H9 (cell line): ENCODE measurements at regions not wholly inside any gene's neighbourhood (a gene's known extent, or its start where the extent isn't known, plus 50 kb on each side); places are given as distances from the start of the nearest gene placed in this dataset.

Experiments
- DNase-seq: peaks from one replicate; pipeline ENCODE4 v3.0.0-alpha.2; 2017
- H2AFZ ChIP-seq: one replicate; pipeline ENCODE4 v1.6.1; 2013; ENCODE audit warnings: mild to moderate bottlenecking, low read length, control low read depth, moderate library complexity
- H2AK5ac ChIP-seq: 2 replicates; pipeline ENCODE4 v1.6.1; 2013; ENCODE audit warnings: low read length, control low read depth, mixed read lengths; ENCODE audit not compliant: insufficient read length
- H2BK120ac ChIP-seq: one replicate; pipeline ENCODE4 v1.6.1; 2013; ENCODE audit warnings: low read depth, mild to moderate bottlenecking, low read length, control low read depth, inconsistent platforms; ENCODE audit not compliant: poor library complexity, severe bottlenecking
- H2BK12ac ChIP-seq: 2 replicates; pipeline ENCODE4 v1.6.1; 2013; ENCODE audit warnings: low read length, control low read depth, mixed read lengths, low read depth; ENCODE audit not compliant: insufficient read length
- H2BK15ac ChIP-seq: 2 replicates; pipeline ENCODE4 v1.6.1; 2013; ENCODE audit warnings: low read depth, low read length, control low read depth
- H2BK20ac ChIP-seq: one replicate; pipeline ENCODE4 v1.6.1; 2013; ENCODE audit warnings: low read depth, mild to moderate bottlenecking, low read length, control low read depth, inconsistent platforms; ENCODE audit not compliant: poor library complexity, severe bottlenecking
- H2BK5ac ChIP-seq: 2 replicates; pipeline ENCODE4 v1.6.1; 2013; ENCODE audit warnings: low read length, control low read depth, mixed read lengths; ENCODE audit not compliant: insufficient read length
- H3K14ac ChIP-seq: 2 replicates; pipeline ENCODE4 v1.6.1; 2013; ENCODE audit warnings: low read length, control low read depth; ENCODE audit not compliant: insufficient read depth
- H3K18ac ChIP-seq: 2 replicates; pipeline ENCODE4 v1.6.1; 2013; ENCODE audit warnings: low read depth, mild to moderate bottlenecking, mixed read lengths, low read length, control low read depth; ENCODE audit not compliant: insufficient read length
- H3K23ac ChIP-seq: 2 replicates; pipeline ENCODE4 v1.6.1; 2013; ENCODE audit warnings: low read length, control low read depth, mixed read lengths, low read depth; ENCODE audit not compliant: insufficient read length
- H3K23me2 ChIP-seq: 2 replicates; pipeline ENCODE4 v1.6.1; 2013; ENCODE audit warnings: low read depth, mild to moderate bottlenecking, mixed read lengths, low read length, control low read depth; ENCODE audit not compliant: insufficient read length, poor library complexity, severe bottlenecking
- H3K27ac ChIP-seq: 2 replicates; pipeline ENCODE4 v1.5.1; 2013; ENCODE audit warnings: low read length, control low read depth, mixed read lengths, low read depth; ENCODE audit not compliant: insufficient read length
- H3K27me3 ChIP-seq: 2 replicates; pipeline ENCODE4 v1.6.1; 2013; ENCODE audit warnings: low read length, control low read depth, inconsistent platforms; ENCODE audit not compliant: insufficient read depth
- H3K4ac ChIP-seq: 2 replicates; pipeline ENCODE4 v1.6.1; 2013; ENCODE audit warnings: low read depth, mild to moderate bottlenecking, control low read depth, inconsistent platforms, low read length, moderate library complexity
- H3K4me1 ChIP-seq: 2 replicates; pipeline ENCODE4 v1.6.1; 2013; ENCODE audit warnings: low read length, control low read depth, inconsistent platforms; ENCODE audit not compliant: insufficient read depth
- H3K4me2 ChIP-seq: 2 replicates; pipeline ENCODE4 v1.6.1; 2013; ENCODE audit warnings: low read length, control low read depth, mixed read lengths; ENCODE audit not compliant: insufficient read length, insufficient read depth
- H3K56ac ChIP-seq: 2 replicates; pipeline ENCODE4 v1.6.1; 2013; ENCODE audit warnings: low read depth, mild to moderate bottlenecking, mixed read lengths, low read length, control low read depth; ENCODE audit not compliant: insufficient read length
- H3K79me1 ChIP-seq: 2 replicates; pipeline ENCODE4 v1.6.1; 2013; ENCODE audit warnings: low read depth, mild to moderate bottlenecking, moderate library complexity, low read length, control low read depth, inconsistent platforms; ENCODE audit not compliant: insufficient read depth, poor library complexity, severe bottlenecking
- H3K79me2 ChIP-seq: 2 replicates; pipeline ENCODE4 v1.6.1; 2013; ENCODE audit warnings: low read length, control low read depth, inconsistent platforms; ENCODE audit not compliant: insufficient read depth
- H3K9ac ChIP-seq: 2 replicates; pipeline ENCODE4 v1.6.1; 2013; ENCODE audit warnings: low read length, control low read depth, mixed read lengths; ENCODE audit not compliant: insufficient read length; ENCODE audit errors: extremely low read depth
- H3K9me3 ChIP-seq: one replicate; pipeline ENCODE4 v1.6.1; 2013; ENCODE audit warnings: low read depth, low read length, inconsistent platforms; ENCODE audit not compliant: control insufficient read depth
- H3T11ph ChIP-seq: one replicate; pipeline ENCODE4 v1.6.1; 2013; ENCODE audit warnings: mild to moderate bottlenecking, low read length, control low read depth, inconsistent platforms
- H4K20me1 ChIP-seq: one replicate; pipeline ENCODE4 v1.6.1; 2013; ENCODE audit not compliant: control insufficient read depth, insufficient read length, insufficient read depth
- H4K5ac ChIP-seq: 2 replicates; pipeline ENCODE4 v1.6.1; 2013; ENCODE audit warnings: low read depth, mild to moderate bottlenecking, mixed read lengths, low read length, control low read depth; ENCODE audit not compliant: insufficient read length
- H4K8ac ChIP-seq: replicated peaks from 2 replicates; pipeline ENCODE4 v1.6.1; 2013; ENCODE audit warnings: low read length, control low read depth, mixed read lengths, low read depth; ENCODE audit not compliant: insufficient read length
- H4K91ac ChIP-seq: 2 replicates; pipeline ENCODE4 v1.6.1; 2013; ENCODE audit warnings: low read depth, mild to moderate bottlenecking, moderate library complexity, mixed read lengths, low read length, control low read depth; ENCODE audit not compliant: insufficient read length
- H3K27ac Mint-ChIP-seq, 3 experiments: 2 replicates in 2 of 3; 3 replicates in 1 of 3; pipeline ENCODE4 v1.8.0; 2020 to 2021; ENCODE audit warnings: mixed read lengths in 3 of 3, mild to moderate bottlenecking in 1 of 3, moderate library complexity in 1 of 3
- H3K27me3 Mint-ChIP-seq: 2 replicates; pipeline ENCODE4 v1.8.0; 2021; ENCODE audit warnings: low read depth, mild to moderate bottlenecking, moderate library complexity, mixed read lengths
- H3K36me3 Mint-ChIP-seq, 3 experiments: 2 replicates in 2 of 3; 3 replicates in 1 of 3; pipeline ENCODE4 v1.8.0; 2020 to 2021; ENCODE audit warnings: low read depth in 3 of 3, mixed read lengths in 3 of 3; ENCODE audit not compliant: insufficient read depth in 1 of 3
- H3K4me1 Mint-ChIP-seq, 2 experiments: 2 replicates each; pipeline ENCODE4 v1.8.0; 2020; ENCODE audit warnings: mixed read lengths in 2 of 2
- H3K4me3 Mint-ChIP-seq, 2 experiments: 2 replicates in 1 of 2; 3 replicates in 1 of 2; pipeline ENCODE4 v1.8.0; 2020 to 2021; ENCODE audit warnings: mild to moderate bottlenecking in 2 of 2, mixed read lengths in 2 of 2, moderate library complexity in 1 of 2
- H3K9me3 Mint-ChIP-seq, 2 experiments: 2 replicates in 1 of 2; 3 replicates in 1 of 2; pipeline ENCODE4 v1.8.0; 2020; ENCODE audit warnings: mild to moderate bottlenecking in 2 of 2, mixed read lengths in 2 of 2, moderate library complexity in 1 of 2
- CTCF ChIP-seq: fragments of 200-600 bp; sonication (generic); conservative IDR thresholded peaks from 3 replicates; pipeline ENCODE4 v1.8.0; 2021; ENCODE audit warnings: antibody characterized with exemption, mild to moderate bottlenecking
- WGBS: extraction: QIAGEN DNeasy Blood & Tissue Kit; methylation state at CpG from one replicate; pipeline ENCODE4 v1.1.7; 2013; ENCODE audit warnings: missing lambda C conversion rate, low lambda C conversion rate, mixed read lengths; ENCODE audit not compliant: insufficient read length; ENCODE audit errors: extremely low coverage; 5-methylcytosine and 5-hydroxymethylcytosine counted together

DNA sequence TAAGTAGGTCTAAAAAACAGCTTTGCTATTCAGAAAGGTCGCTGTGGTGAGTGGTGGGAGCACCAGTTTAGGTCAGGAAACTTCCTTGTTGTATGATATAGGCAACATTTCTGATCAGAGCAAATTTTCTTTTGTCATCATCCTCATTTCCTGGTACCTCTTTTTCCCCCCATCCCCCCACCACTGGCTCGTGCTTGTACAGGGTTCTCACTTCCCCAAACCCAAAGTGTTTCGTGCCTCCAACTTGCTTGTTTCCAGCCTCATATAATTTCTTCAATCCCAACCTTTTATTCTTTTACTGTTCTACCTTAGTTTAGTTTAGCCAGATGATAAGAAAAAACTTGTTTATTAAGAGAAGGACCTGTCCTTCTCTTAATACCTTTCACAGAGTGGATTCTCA, 209.4 kb upstream of the JAG1 start:
- Mint-ChIP-seq H3K27me3 (no peaks in the 10 kb centered on the region), H3K27ac (no peak overlapping the region), H3K4me3 (no peak overlapping the region), H3K9me3 (peaks cover 0 to 2% of the 10 kb centered on the region in 2 experiments; a peak in 1 of 5 replicates), H3K4me1 (0 out of 4 replicates have a peak, but pooled peaks cover 0 to 3% of the 10 kb centered on the region in 2 experiments), H3K36me3 (no peaks in the 10 kb centered on the region)
- Histone ChIP-seq H2BK20ac (no peak overlapping the region), H3K14ac (no peak overlapping the region), H3K27ac (no peak overlapping the region), H3K4ac (no peak overlapping the region), H3K18ac (no peak overlapping the region), H3K9me3 (no peaks in the 10 kb centered on the region), H2BK12ac (no peak overlapping the region), H2BK15ac (no peak overlapping the region), H3K79me1 (no peaks in the 10 kb centered on the region), H4K20me1 (no peaks in the 10 kb centered on the region), H4K91ac (no peak overlapping the region), H2AFZ (no peak overlapping the region), H2AK5ac (no peak overlapping the region), H4K8ac (no peak overlapping the region), H3T11ph (no peak overlapping the region), H3K4me1 (no peaks in the 10 kb centered on the region), H2BK120ac (no peak overlapping the region), H3K23me2 (no peaks in the 10 kb centered on the region), H4K5ac (no peak overlapping the region), H3K56ac (no peak overlapping the region), H3K4me2 (no peak overlapping the region), H3K27me3 (no peaks in the 10 kb centered on the region), H2BK5ac (no peak overlapping the region), H3K79me2 (no peaks in the 10 kb centered on the region), H3K23ac (no peak overlapping the region), H3K9ac (no peak overlapping the region)
- no CpG with 5 or more reads among the region's 3 CpGs for WGBS
- DNase-seq, result no peak
- no peak for TF ChIP-seq CTCF
